ENCODE measurements at regions not wholly inside any gene's neighbourhood (a gene's known extent, or its start where the extent isn't known, plus 50 kb on each side); places are given as distances from the start of the nearest gene placed in this dataset.

GRCh38 chr6:19424853-19425252 is 412.3 kb upstream of the ID4 start:
- Mint-ChIP-seq H3K4me1 (no peaks in the 10 kb centered on the region), H3K4me3 (no peak overlapping the region), H3K27ac (no peak overlapping the region), H3K9me3 (peaks cover 2 to 24% (median 10%) of the 10 kb centered on the region in 7 donors), H3K36me3 (no peaks in the 10 kb centered on the region), H3K27me3 (ENCODE audit: low read depth in 3 of 3) (no peaks in the 10 kb centered on the region)
- Histone ChIP-seq H3K4me2 (replicated peaks; ENCODE audit: extremely low read depth, low read length, poor library complexity, severe bottlenecking) (no peak overlapping the region), H3K4me1 (ENCODE audit: control insufficient read depth in 1 of 2, insufficient read depth in 2 of 2, low read length in 2 of 2) (no peaks in the 10 kb centered on the region), H3K4me3 (replicated peaks in 1 of 3; ENCODE audit: low read depth in 2 of 3, low read length in 3 of 3) (no peak overlapping the region), H3K9me3 (replicated peaks in 1 of 2; ENCODE audit: control insufficient read depth in 1 of 2, insufficient read depth in 1 of 2, low read length in 2 of 2) (peaks cover 10 to 15% of the 10 kb centered on the region in 2 donors), H4K20me1 (ENCODE audit: insufficient read depth, low read length) (no peaks in the 10 kb centered on the region), H2AFZ (ENCODE audit: insufficient read depth, low read depth, low read length, poor library complexity, severe bottlenecking) (no peak overlapping the region), H3K36me3 (replicated peaks in 1 of 2; ENCODE audit: control insufficient read depth in 1 of 2, insufficient read depth in 2 of 2, low read length in 2 of 2) (no peaks in the 10 kb centered on the region), H3K27me3 (ENCODE audit: control insufficient read depth in 2 of 2, insufficient read depth in 2 of 2, low read length in 2 of 2) (no peaks in the 10 kb centered on the region), H3K79me2 (ENCODE audit: insufficient read depth, low read length) (no peaks in the 10 kb centered on the region), H3K27ac (ENCODE audit: low read depth in 1 of 2, low read length in 2 of 2) (no peak overlapping the region), H3K9ac (ENCODE audit: insufficient read depth, low read length, poor library complexity, severe bottlenecking) (no peak overlapping the region)
- DNase-seq: no peak
- no CpG with 5 or more reads among the region's 2 CpGs for WGBS (ENCODE audit: insufficient coverage)
- TF ChIP-seq, protein P1, sequence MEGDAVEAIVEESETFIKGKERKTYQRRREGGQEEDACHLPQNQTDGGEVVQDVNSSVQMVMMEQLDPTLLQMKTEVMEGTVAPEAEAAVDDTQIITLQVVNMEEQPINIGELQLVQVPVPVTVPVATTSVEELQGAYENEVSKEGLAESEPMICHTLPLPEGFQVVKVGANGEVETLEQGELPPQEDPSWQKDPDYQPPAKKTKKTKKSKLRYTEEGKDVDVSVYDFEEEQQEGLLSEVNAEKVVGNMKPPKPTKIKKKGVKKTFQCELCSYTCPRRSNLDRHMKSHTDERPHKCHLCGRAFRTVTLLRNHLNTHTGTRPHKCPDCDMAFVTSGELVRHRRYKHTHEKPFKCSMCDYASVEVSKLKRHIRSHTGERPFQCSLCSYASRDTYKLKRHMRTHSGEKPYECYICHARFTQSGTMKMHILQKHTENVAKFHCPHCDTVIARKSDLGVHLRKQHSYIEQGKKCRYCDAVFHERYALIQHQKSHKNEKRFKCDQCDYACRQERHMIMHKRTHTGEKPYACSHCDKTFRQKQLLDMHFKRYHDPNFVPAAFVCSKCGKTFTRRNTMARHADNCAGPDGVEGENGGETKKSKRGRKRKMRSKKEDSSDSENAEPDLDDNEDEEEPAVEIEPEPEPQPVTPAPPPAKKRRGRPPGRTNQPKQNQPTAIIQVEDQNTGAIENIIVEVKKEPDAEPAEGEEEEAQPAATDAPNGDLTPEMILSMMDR (IDR thresholded peaks at IDR 0.05): no peak
- intact Hi-C loops (cut with micrococcal nuclease): no loop called here

DNA sequence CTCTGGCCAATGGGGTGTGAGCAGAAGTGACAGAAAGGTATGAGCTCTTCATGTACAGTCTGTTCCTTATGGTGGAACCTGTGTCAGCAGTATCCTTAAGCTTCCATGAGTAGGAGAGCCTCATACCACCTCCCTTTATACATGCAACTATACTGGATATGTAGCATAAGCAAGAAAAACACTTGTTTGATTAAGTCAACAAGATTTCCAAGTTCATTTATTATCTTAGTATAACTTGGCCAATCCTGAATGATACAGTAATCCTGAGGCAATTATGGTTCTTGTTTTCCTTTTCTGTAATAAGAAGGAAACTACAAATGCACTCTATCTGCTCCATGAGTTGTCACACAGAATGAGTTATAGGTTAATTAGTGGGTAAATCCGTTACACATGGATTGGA is 409.6 kb upstream of the ID4 start:
- H3K4me1 Mint-ChIP-seq: no peaks in the 10 kb centered on the region
- Histone ChIP-seq H3K9ac (ENCODE audit: insufficient read depth, low read length, poor library complexity, severe bottlenecking) (no peak overlapping the region), H3K79me2 (ENCODE audit: insufficient read depth, low read length) (no peaks in the 10 kb centered on the region), H3K9me3 (replicated peaks in 1 of 2; ENCODE audit: control insufficient read depth in 1 of 2, insufficient read depth in 1 of 2, low read length in 2 of 2) (peaks cover 7 to 10% of the 10 kb centered on the region in 2 donors), H3K4me3 (replicated peaks in 1 of 3; ENCODE audit: low read depth in 2 of 3, low read length in 3 of 3) (no peak overlapping the region), H3K36me3 (replicated peaks in 1 of 2; ENCODE audit: control insufficient read depth in 1 of 2, insufficient read depth in 2 of 2, low read length in 2 of 2) (no peaks in the 10 kb centered on the region), H3K4me2 (replicated peaks; ENCODE audit: extremely low read depth, low read length, poor library complexity, severe bottlenecking) (no peak overlapping the region), H3K27ac (ENCODE audit: low read depth in 1 of 2, low read length in 2 of 2) (no peak overlapping the region), H4K20me1 (ENCODE audit: insufficient read depth, low read length) (no peaks in the 10 kb centered on the region), H3K27me3 (ENCODE audit: control insufficient read depth in 2 of 2, insufficient read depth in 2 of 2, low read length in 2 of 2) (no peaks in the 10 kb centered on the region), H2AFZ (ENCODE audit: insufficient read depth, low read depth, low read length, poor library complexity, severe bottlenecking) (no peak overlapping the region), H3K4me1 (ENCODE audit: control insufficient read depth in 1 of 2, insufficient read depth in 2 of 2, low read length in 2 of 2) (no peaks in the 10 kb centered on the region)
- no peaks in the 10 kb centered on the region for H3K36me3 Mint-ChIP-seq
- WGBS (ENCODE audit: insufficient coverage): no CpG with 5 or more reads among the region's 1 CpG
- TF ChIP-seq, protein P1 (IDR thresholded peaks at IDR 0.05): no peak
- H3K27me3 Mint-ChIP-seq (ENCODE audit: low read depth in 3 of 3): peaks cover 0 to under 1% (median 0%) of the 10 kb centered on the region in 3 donors
- no peak for DNase-seq
- intact Hi-C loops (cut with micrococcal nuclease): no loop called here
- H3K27ac Mint-ChIP-seq: no peak overlapping the region
- H3K4me3 Mint-ChIP-seq: no peak overlapping the region
- peaks cover 0 to 13% (median 6%) of the 10 kb centered on the region in 7 donors for H3K9me3 Mint-ChIP-seq

Measured in CD14-positive monocyte (primary cell).